CD14-positive monocyte (primary cell): ENCODE measurements at regions not wholly inside any gene's neighbourhood (a gene's known extent, or its start where the extent isn't known, plus 50 kb on each side); places are given as distances from the start of the nearest gene placed in this dataset.

Experiments
- DNase-seq, 3 donors: peaks; one replicate each; pipeline ENCODE4 v3.0.0-alpha.2; 2011 to 2022
- H2AFZ ChIP-seq: 2 replicates; pipeline ENCODE4 v1.6.0; 2012; ENCODE audit warnings: mild to moderate bottlenecking, low read depth, low read length, inconsistent platforms; ENCODE audit not compliant: insufficient read depth, poor library complexity, severe bottlenecking
- H3K27ac ChIP-seq, 2 donors: 1 replicate in 1 of 2; 2 replicates in 1 of 2; pipeline ENCODE4 v1.5.1; 2012 to 2013; ENCODE audit warnings: low read length in 2 of 2, control low read depth in 1 of 2, inconsistent platforms in 1 of 2, low read depth in 1 of 2, mild to moderate bottlenecking in 1 of 2
- H3K27me3 ChIP-seq, 2 donors: one replicate each; pipeline versions ENCODE4 v1.6.0 to v1.6.1; 2011 to 2013; ENCODE audit warnings: low read length in 2 of 2; ENCODE audit not compliant: control insufficient read depth in 2 of 2, insufficient read depth in 2 of 2
- H3K36me3 ChIP-seq, 2 donors: replicated peaks in 1 of 2; 1 replicate in 1 of 2; 2 replicates in 1 of 2; pipeline versions ENCODE4 v1.5.1 to v1.6.1; 2012 to 2013; ENCODE audit warnings: low read length in 2 of 2, control low read depth in 1 of 2, inconsistent platforms in 1 of 2, mild to moderate bottlenecking in 1 of 2; ENCODE audit not compliant: insufficient read depth in 2 of 2, control insufficient read depth in 1 of 2
- H3K4me1 ChIP-seq, 2 donors: 1 replicate in 1 of 2; 2 replicates in 1 of 2; pipeline versions ENCODE4 v1.5.1 to v1.6.1; 2012 to 2013; ENCODE audit warnings: low read length in 2 of 2, control low read depth in 1 of 2, inconsistent platforms in 1 of 2, mild to moderate bottlenecking in 1 of 2, moderate library complexity in 1 of 2; ENCODE audit not compliant: insufficient read depth in 2 of 2, control insufficient read depth in 1 of 2
- H3K4me2 ChIP-seq: replicated peaks from 2 replicates; pipeline ENCODE3; 2012; ENCODE audit warnings: low read length, moderate library complexity, mild to moderate bottlenecking; ENCODE audit not compliant: poor library complexity, severe bottlenecking; ENCODE audit errors: extremely low read depth
- H3K4me3 ChIP-seq, 3 experiments: fragments of 200-600 bp in 1 of 3; sonication (generic) in 1 of 3; replicated peaks in 1 of 3; 1 replicate in 2 of 3; 2 replicates in 1 of 3; pipeline ENCODE4 v1.5.1; 2011 to 2013; ENCODE audit warnings: low read length in 3 of 3, mild to moderate bottlenecking in 3 of 3, control low read depth in 2 of 3, low read depth in 2 of 3, inconsistent platforms in 1 of 3, moderate library complexity in 1 of 3
- H3K79me2 ChIP-seq: 2 replicates; pipeline ENCODE4 v1.6.0; 2012; ENCODE audit warnings: mild to moderate bottlenecking, control low read depth, inconsistent platforms, low read length, moderate library complexity; ENCODE audit not compliant: insufficient read depth
- H3K9ac ChIP-seq: 2 replicates; pipeline ENCODE4 v1.6.0; 2017; ENCODE audit warnings: low read length, mild to moderate bottlenecking; ENCODE audit not compliant: insufficient read depth, poor library complexity, severe bottlenecking
- H3K9me3 ChIP-seq, 2 donors: replicated peaks in 1 of 2; 1 replicate in 1 of 2; 2 replicates in 1 of 2; pipeline versions ENCODE4 v1.5.1 to v1.6.1; 2012 to 2013; ENCODE audit warnings: low read length in 2 of 2, control low read depth in 1 of 2; ENCODE audit not compliant: control insufficient read depth in 1 of 2, insufficient read depth in 1 of 2
- H4K20me1 ChIP-seq: 2 replicates; pipeline ENCODE4 v1.6.0; 2012; ENCODE audit warnings: mild to moderate bottlenecking, low read length, control low read depth, moderate library complexity; ENCODE audit not compliant: insufficient read depth
- H3K27ac Mint-ChIP-seq, 7 donors: one replicate each; pipeline ENCODE4 v1.8.0; 2020; ENCODE audit warnings: mild to moderate bottlenecking in 7 of 7, mixed read lengths in 7 of 7, moderate library complexity in 6 of 7, inconsistent platforms in 2 of 7
- H3K27me3 Mint-ChIP-seq, 3 donors: one replicate each; pipeline ENCODE4 v1.8.0; 2021 to 2022; ENCODE audit warnings: low read depth in 3 of 3, mild to moderate bottlenecking in 3 of 3, mixed read lengths in 3 of 3, moderate library complexity in 3 of 3, inconsistent platforms in 1 of 3
- H3K36me3 Mint-ChIP-seq, 2 donors: one replicate each; pipeline ENCODE4 v1.8.0; 2020; ENCODE audit warnings: mixed read lengths in 2 of 2, inconsistent platforms in 1 of 2, mild to moderate bottlenecking in 1 of 2
- H3K4me1 Mint-ChIP-seq: one replicate; pipeline ENCODE4 v1.8.0; 2020; ENCODE audit warnings: mild to moderate bottlenecking, mixed read lengths
- H3K4me3 Mint-ChIP-seq, 2 donors: one replicate each; pipeline ENCODE4 v1.8.0; 2020; ENCODE audit warnings: mild to moderate bottlenecking in 2 of 2, mixed read lengths in 2 of 2, moderate library complexity in 1 of 2
- H3K9me3 Mint-ChIP-seq, 7 donors: one replicate each; pipeline ENCODE4 v1.8.0; 2020 to 2022; ENCODE audit warnings: mixed read lengths in 7 of 7, mild to moderate bottlenecking in 6 of 7, moderate library complexity in 6 of 7, inconsistent platforms in 2 of 7
- CTCF ChIP-seq: fragments of 200-600 bp; IDR thresholded peaks from one replicate; pipeline ENCODE4 v1.8.0; 2022; ENCODE audit warnings: antibody characterized with exemption, mild to moderate bottlenecking
- WGBS: methylation state at CpG from one replicate; pipeline ENCODE4 v1.1.5; 2013; ENCODE audit warnings: missing lambda C conversion rate; ENCODE audit not compliant: insufficient coverage; 5-methylcytosine and 5-hydroxymethylcytosine counted together
- intact Hi-C, 2 donors: fragments of 100-400 bp; cut with micrococcal nuclease; formaldehyde crosslinking; loops; one replicate each; pipeline versions ENCODE4 v1.15.0 to v1.15.1; 2023

- no peak overlapping the region for H3K9ac ChIP-seq
- peaks cover 2 to 6% (median 4%) of the 10 kb centered on the region in 7 donors for H3K9me3 Mint-ChIP-seq
- DNase-seq = no peak
- no peaks in the 10 kb centered on the region for H3K9me3 ChIP-seq
- no peak for TF ChIP-seq CTCF
- no peaks in the 10 kb centered on the region for H4K20me1 ChIP-seq
- no peak overlapping the region for H3K27ac ChIP-seq
- no peaks in the 10 kb centered on the region for H3K36me3 ChIP-seq
- no peaks in the 10 kb centered on the region for H3K27me3 ChIP-seq
- no peaks in the 10 kb centered on the region for H3K4me1 ChIP-seq
- no peak overlapping the region for H3K4me3 ChIP-seq
- H2AFZ ChIP-seq = no peak overlapping the region
- no peaks in the 10 kb centered on the region for H3K4me1 Mint-ChIP-seq
- H3K27me3 Mint-ChIP-seq = no peaks in the 10 kb centered on the region
- H3K36me3 Mint-ChIP-seq = no peaks in the 10 kb centered on the region
- H3K27ac Mint-ChIP-seq = no peak overlapping the region
- no peak overlapping the region for H3K4me2 ChIP-seq
- no peaks in the 10 kb centered on the region for H3K79me2 ChIP-seq
- 100% methylated on average over 2 of the region's 3 CpGs for WGBS
- intact Hi-C loops = no loop called here
- H3K4me3 Mint-ChIP-seq = no peak overlapping the region
These were observed 63.7 kb upstream of the SYT4 start for GRCh38 chr18:43341014-43341413.

- intact Hi-C loops = no loop called here
- H3K4me3 ChIP-seq = no peak overlapping the region
- H3K9ac ChIP-seq = no peak overlapping the region
- no peaks in the 10 kb centered on the region for H3K36me3 ChIP-seq
- no peaks in the 10 kb centered on the region for H3K79me2 ChIP-seq
- no peak for TF ChIP-seq CTCF
- no peak overlapping the region for H3K4me2 ChIP-seq
- H3K27ac Mint-ChIP-seq = no peak overlapping the region
- no CpG with 5 or more reads among the region's 1 CpG for WGBS
- H3K4me1 Mint-ChIP-seq = no peaks in the 10 kb centered on the region
- H3K9me3 ChIP-seq = no peaks in the 10 kb centered on the region
- H3K27me3 Mint-ChIP-seq = no peaks in the 10 kb centered on the region
- H3K36me3 Mint-ChIP-seq = no peaks in the 10 kb centered on the region
- H3K4me1 ChIP-seq = no peaks in the 10 kb centered on the region
- H3K27ac ChIP-seq = no peak overlapping the region
- no peaks in the 10 kb centered on the region for H3K27me3 ChIP-seq
- H3K9me3 Mint-ChIP-seq = peaks cover 0 to 2% (median 0%) of the 10 kb centered on the region in 7 donors
- H2AFZ ChIP-seq = no peak overlapping the region
- H4K20me1 ChIP-seq = no peaks in the 10 kb centered on the region
- no peak overlapping the region for H3K4me3 Mint-ChIP-seq
- DNase-seq = no peak
These were observed 72.9 kb upstream of the SYT4 start for GRCh38 chr18:43350176-43350575.
